ENCODE measurements at regions not wholly inside any gene's neighbourhood (a gene's known extent, or its start where the extent isn't known, plus 50 kb on each side); places are given as distances from the start of the nearest gene placed in this dataset.

GRCh38 chr12:19058235-19059021 lies 71.1 kb upstream of the PLEKHA5 start:
- WGBS (ENCODE audit: insufficient coverage, insufficient replicate concordance, low lambda C conversion rate, missing lambda C conversion rate) = 16% methylated on average over 5 of the region's 5 CpGs
- Histone ChIP-seq H4K20me1 (ENCODE audit: control insufficient read depth, insufficient read depth) (no peaks in the 10 kb centered on the region), H3K27ac (ENCODE audit: control insufficient read depth, insufficient read depth) (no peak overlapping the region), H3K9ac (ENCODE audit: control insufficient read depth, insufficient read depth, low read length) (no peak overlapping the region), H2AFZ (ENCODE audit: control insufficient read depth, low read depth, low read length) (no peak overlapping the region), H3K79me2 (ENCODE audit: control insufficient read depth, insufficient read depth, low read length) (no peaks in the 10 kb centered on the region), H3K4me2 (ENCODE audit: control insufficient read depth, insufficient read depth) (no peak overlapping the region), H3K27me3 (replicated peaks in 1 of 2; ENCODE audit: control insufficient read depth in 2 of 2, insufficient read depth in 2 of 2, low read length in 1 of 2) (no peaks in the 10 kb centered on the region), H3K9me3 (replicated peaks; ENCODE audit: control insufficient read depth, insufficient read depth, low read length) (no peaks in the 10 kb centered on the region), H3K4me3 (no peak overlapping the region), H3K36me3 (ENCODE audit: control insufficient read depth in 2 of 2, insufficient read depth in 2 of 2, low read length in 1 of 2) (no peaks in the 10 kb centered on the region), H3K4me1 (ENCODE audit: control insufficient read depth, insufficient read depth, low read length) (no peaks in the 10 kb centered on the region)
- intact Hi-C loops (cut with micrococcal nuclease; ENCODE audit: unreplicated experiment) = no loop called here
- no TSS peak for BruUV-seq (replicated peaks)
- no peak for TF ChIP-seq SIX5 (IDR thresholded peaks at IDR 0.05; ENCODE audit: low read depth, low read length, severe bottlenecking)
- no peak for TF ChIP-seq ASH2L (IDR thresholded peaks at IDR 0.05; ENCODE audit: borderline replicate concordance, low read depth)
- no peak for TF ChIP-seq SP1 (IDR thresholded peaks at IDR 0.05; ENCODE audit: low read depth, low read length)
- no peak for TF ChIP-seq CBX3 (IDR thresholded peaks at IDR 0.05; ENCODE audit: borderline replicate concordance, low read depth)
- TF ChIP-seq ZBTB11 (CRISPR knock-in tag; IDR thresholded peaks at IDR 0.05) = no peak
- no peak for TF ChIP-seq ELK1 (IDR thresholded peaks at IDR 0.05; ENCODE audit: low read depth, low read length)
- TF ChIP-seq MXI1 (IDR thresholded peaks at IDR 0.05; ENCODE audit: low read depth, low read length) = no peak
- no peak for TF ChIP-seq SKIL (IDR thresholded peaks at IDR 0.05; ENCODE audit: low read depth, poor library complexity, severe bottlenecking)
- no peak for TF ChIP-seq MTA2 (IDR thresholded peaks at IDR 0.05; ENCODE audit: low read depth)
- no peak for TF ChIP-seq NR2C2 (IDR thresholded peaks at IDR 0.05; ENCODE audit: borderline replicate concordance, control insufficient read depth, insufficient read length, low read depth)
- TF ChIP-seq SMAD1 (IDR thresholded peaks at IDR 0.05; ENCODE audit: low read depth, partially characterized antibody) = no peak
- TF ChIP-seq HSF1 (IDR thresholded peaks at IDR 0.05; ENCODE audit: low read depth, low read length) = no peak
- TF ChIP-seq TBL1XR1 (IDR thresholded peaks at IDR 0.05; ENCODE audit: low read depth, low read length) = no peak
- no peak for TF ChIP-seq NR2C1 (IDR thresholded peaks at IDR 0.05)
- no peak for TF ChIP-seq SREBF1 (IDR thresholded peaks at IDR 0.05; ENCODE audit: low read length)
- DNase-seq (ENCODE audit: low read depth, low spot score) = no peak
- CTCF ChIA-PET = interaction anchor here (0.7 kb wide), 1 partner anchor 264 kb away, joined by 3 read pairs; no protein-coding TSS in a partner anchor
- POLR2A ChIA-PET = no interaction called here
- FAIRE-seq = no peak
- no peak for ATAC-seq
- SMC1A ChIA-PET (ENCODE audit: uncharacterized antibody, unreplicated experiment) = no interaction called here
- in situ Hi-C loops (cut with MboI) = no loop called here
- RAD21 ChIA-PET (ENCODE audit: unreplicated experiment) = no interaction called here

Measured in GM12878 (cell line).